Endothelial cell of umbilical vein (primary cell): ENCODE measurements at regions not wholly inside any gene's neighbourhood (a gene's known extent, or its start where the extent isn't known, plus 50 kb on each side); places are given as distances from the start of the nearest gene placed in this dataset.

Experiments used
- CTCF ChIP-seq, 2 donors: IDR thresholded peaks; 1 replicate in 1 of 2; 2 replicates in 1 of 2; pipeline ENCODE4 v1.5.1; 2011; ENCODE audit warnings: low read length in 2 of 2, mild to moderate bottlenecking in 2 of 2, moderate library complexity in 2 of 2, control low read depth in 1 of 2, inconsistent platforms in 1 of 2, low read depth in 1 of 2; ENCODE audit not compliant: insufficient read depth in 1 of 2; ENCODE audit errors: extremely low read depth in 1 of 2
- EZH2 ChIP-seq: IDR thresholded peaks from 2 replicates; pipeline ENCODE4 v1.6.1; 2012; ENCODE audit warnings: borderline replicate concordance, low read depth, mild to moderate bottlenecking, moderate library complexity, low read length, inconsistent platforms; ENCODE audit not compliant: severe bottlenecking
- FOS ChIP-seq: IDR thresholded peaks from 2 replicates; pipeline ENCODE4 v1.6.1; 2011; ENCODE audit warnings: mild to moderate bottlenecking, low read length, moderate library complexity, borderline replicate concordance; ENCODE audit not compliant: insufficient read depth
- GATA2 ChIP-seq: IDR thresholded peaks from 2 replicates; pipeline ENCODE4 v1.7.0; 2011; ENCODE audit warnings: low read depth, mild to moderate bottlenecking, moderate library complexity, mixed read lengths, low read length; ENCODE audit not compliant: insufficient read length, insufficient read depth
- JUN ChIP-seq: IDR thresholded peaks from 2 replicates; pipeline ENCODE4 v1.6.1; 2011; ENCODE audit warnings: borderline replicate concordance, low read depth; ENCODE audit not compliant: insufficient read length, insufficient read depth
- MAX ChIP-seq: IDR thresholded peaks from 2 replicates; pipeline ENCODE4 v1.6.1; 2011; ENCODE audit not compliant: insufficient read depth, insufficient read length
- POLR2A ChIP-seq: IDR thresholded peaks from 2 replicates; pipeline ENCODE4 v1.6.1; 2012; ENCODE audit warnings: low read depth, mild to moderate bottlenecking, control low read depth, low read length
- POLR2AphosphoS5 ChIP-seq: IDR thresholded peaks from 2 replicates; pipeline ENCODE4 v1.6.1; 2012; ENCODE audit warnings: low read depth, mild to moderate bottlenecking, control low read depth, low read length, moderate library complexity; ENCODE audit not compliant: insufficient read depth

- TF ChIP-seq CTCF (IDR thresholded peaks at IDR 0.05; ENCODE audit: extremely low read depth in 1 of 2, insufficient read depth in 1 of 2, low read depth in 1 of 2, low read length in 2 of 2) (no peak), FOS (no peak), EZH2 (no peak), MAX (no peak), POLR2A (no peak), JUN (no peak), POLR2AphosphoS5 (no peak), GATA2 (no peak)
Measured at GRCh38 chr1:188270497-188270896, 1441.7 kb downstream of the PLA2G4A start.
